A549 (cell line): ENCODE measurements at regions not wholly inside any gene's neighbourhood (a gene's known extent, or its start where the extent isn't known, plus 50 kb on each side); places are given as distances from the start of the nearest gene placed in this dataset.

Source experiments
- ATAC-seq, 2 experiments: fragments of 200-7000 bp in 1 of 2; fragments of >200 bp in 1 of 2; cut with Nextera tagmentation in 1 of 2; cut with Tn5 transposase in 1 of 2; 3 replicates each; pipeline versions ENCODE4 v1.8.0 to v1.9.1; 2018 to 2020; ENCODE audit warnings: mild to moderate bottlenecking in 1 of 2, moderate library complexity in 1 of 2
- CTCF ChIA-PET: fragments of 300-600 bp; sonication (Branson Sonifier 250); formaldehyde crosslinking; extraction: SDS; loops from one replicate; lab custom pipeline; 2021; ENCODE audit warnings: antibody characterized with exemption, inconsistent platforms; lab: Yijun Ruan, JAX
- POLR2A ChIA-PET: fragments of 350-600 bp; formaldehyde crosslinking; extraction: SDS; loops from one replicate; lab custom pipeline; 2021; ENCODE audit warnings: antibody characterized with exemption, inconsistent platforms; lab: Yijun Ruan, JAX
- DNase-seq, 2 experiments: peaks; one replicate each; pipeline versions ENCODE4 v3.0.0 to v3.0.0-alpha.2; 2011 to 2016; ENCODE audit warnings: low read depth in 1 of 2, low spot score in 1 of 2
- FAIRE-seq: peaks from 2 replicates; lab custom pipeline; 2011; peaks lifted over from hg19 to GRCh38; lab: Jason Lieb, UNC
- H3K27ac ChIP-seq, 2 experiments: fragments of >200 bp; sonication (Bioruptor Twin); formaldehyde crosslinking; 3 replicates each; pipeline ENCODE4 v1.5.1; 2016 to 2017
- H3K4me1 ChIP-seq: fragments of >200 bp; sonication (Bioruptor Twin); formaldehyde crosslinking; 3 replicates; pipeline ENCODE4 v1.6.1; 2016
- H3K4me2 ChIP-seq: fragments of >200 bp; sonication (Bioruptor Twin); formaldehyde crosslinking; 3 replicates; pipeline ENCODE4 v1.6.1; 2016
- H3K4me3 ChIP-seq: fragments of >200 bp; sonication (Bioruptor Twin); formaldehyde crosslinking; 3 replicates; pipeline ENCODE4 v1.5.1; 2016
- H3K9me3 ChIP-seq: fragments of >200 bp; sonication (Bioruptor Twin); formaldehyde crosslinking; 3 replicates; pipeline ENCODE4 v1.6.1; 2016
- CEBPB ChIP-seq, 2 experiments: fragments of >200 bp in 1 of 2; sonication (Bioruptor Twin) in 1 of 2; formaldehyde crosslinking in 1 of 2; IDR thresholded peaks; 2 replicates each; pipeline ENCODE4 v1.6.1; 2012 to 2016
- CHD4 ChIP-seq: fragments of 200-600 bp; sonication (generic); IDR thresholded peaks from 2 replicates; pipeline ENCODE4 v1.6.1; 2016; ENCODE audit warnings: antibody characterized with exemption, mild to moderate bottlenecking, borderline replicate concordance
- EHMT2 ChIP-seq: fragments of 200-600 bp; sonication (generic); IDR thresholded peaks from 2 replicates; pipeline ENCODE4 v1.6.1; 2016; ENCODE audit warnings: antibody characterized with exemption, low read depth, mild to moderate bottlenecking, moderate library complexity
- HDAC2 ChIP-seq: fragments of 200-600 bp; sonication (generic); IDR thresholded peaks from 2 replicates; pipeline ENCODE4 v1.6.1; 2016
- HEYL ChIP-seq: fragments of 250-450 bp; sonication (Bioruptor Pico); IDR thresholded peaks from 2 replicates; pipeline ENCODE4 v1.8.0; 2021; ENCODE audit warnings: mild to moderate bottlenecking, moderate library complexity
- MYC ChIP-seq: IDR thresholded peaks from 2 replicates; pipeline ENCODE4 v1.6.1; 2012; ENCODE audit warnings: mild to moderate bottlenecking, inconsistent platforms, low read length, improper control_type of control experiment, borderline replicate concordance
- NFE2L2 ChIP-seq: fragments of 150-350 bp; conservative IDR thresholded peaks from 2 replicates; pipeline ENCODE4 v1.6.1; 2014; ENCODE audit warnings: low read length
- NR3C1 ChIP-seq: fragments of >200 bp; sonication (Bioruptor Twin); formaldehyde crosslinking; IDR thresholded peaks from 3 replicates; pipeline ENCODE4 v1.6.1; 2017
- PHF8 ChIP-seq: fragments of 200-600 bp; sonication (generic); IDR thresholded peaks from 2 replicates; pipeline ENCODE4 v1.6.1; 2016; ENCODE audit warnings: low read depth, mild to moderate bottlenecking, antibody characterized with exemption, moderate library complexity, borderline replicate concordance
- RCOR1 ChIP-seq: fragments of 150-350 bp; IDR thresholded peaks from 2 replicates; pipeline ENCODE4 v1.6.1; 2014; ENCODE audit warnings: antibody characterized with exemption, low read length, low read depth
- SMC3 ChIP-seq: fragments of >200 bp; sonication (Bioruptor Twin); formaldehyde crosslinking; IDR thresholded peaks from 3 replicates; pipeline ENCODE4 v1.6.1; 2018; ENCODE audit warnings: inconsistent platforms
- SREBF2 ChIP-seq: fragments of 450-650 bp; IDR thresholded peaks from 2 replicates; pipeline ENCODE4 v1.6.1; 2014; ENCODE audit warnings: mild to moderate bottlenecking, moderate library complexity
- WGBS: methylation state at CpG from one replicate; pipeline ENCODE4 v1.1.6; 2017; ENCODE audit errors: missing lambda C conversion rate; 5-methylcytosine and 5-hydroxymethylcytosine counted together
- TF ChIP-seq, protein P1 (sequence below): IDR thresholded peaks from 2 replicates; pipeline ENCODE4 v1.6.1; 2012
- TF ChIP-seq, protein P2 (sequence below): IDR thresholded peaks from 2 replicates; pipeline ENCODE4 v1.6.1; 2012; ENCODE audit warnings: low read depth, borderline replicate concordance
- TF ChIP-seq, protein P3 (sequence below): fragments of 250-450 bp; sonication (Bioruptor Pico); IDR thresholded peaks from 2 replicates; pipeline ENCODE4 v1.5.0; 2021; ENCODE audit warnings: mild to moderate bottlenecking, moderate library complexity, borderline replicate concordance
- TF ChIP-seq, protein P4 (sequence below): fragments of 150-350 bp; IDR thresholded peaks from 2 replicates; pipeline ENCODE4 v1.6.1; 2014; ENCODE audit warnings: low read depth, mild to moderate bottlenecking, low read length

DNA sequence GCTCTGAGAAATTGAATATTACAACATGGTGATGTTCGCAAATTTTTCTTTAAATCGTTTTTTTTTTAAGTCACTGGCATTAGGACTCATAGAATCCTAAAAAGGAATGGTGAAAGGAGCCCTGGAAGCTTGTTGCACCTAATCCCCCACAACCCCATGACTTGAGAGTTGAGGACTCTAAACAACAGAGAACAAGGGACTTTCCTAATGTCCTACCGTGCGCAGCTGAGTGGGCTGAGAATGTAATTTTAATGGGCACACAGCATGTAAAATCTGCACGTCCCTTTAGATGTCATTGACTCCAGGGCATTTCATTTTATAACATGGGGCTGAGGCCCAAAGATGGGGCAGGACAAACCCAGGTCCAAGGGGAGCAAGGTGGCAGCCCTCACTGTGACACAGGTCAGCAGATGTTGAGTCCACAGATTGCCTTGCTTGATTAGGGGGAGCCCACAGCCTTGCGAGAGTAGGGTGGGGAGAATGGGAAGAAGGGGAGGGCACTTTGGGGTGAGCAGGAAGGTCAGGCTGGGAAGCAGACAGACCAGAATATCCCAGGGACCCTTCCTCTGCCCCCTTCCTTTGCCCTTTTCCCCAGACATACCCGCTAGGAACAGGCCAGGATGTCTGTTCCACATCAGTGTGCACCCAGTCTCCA, 208.4 kb upstream of the ZMIZ1 start:
- ChIA-PET CTCF (interaction anchor here (1.7 kb wide), 1 partner anchor 15 kb away, joined by 4 read pairs; no protein-coding TSS in a partner anchor), POLR2A (no interaction called here)
- no peak overlapping the region for H3K27ac ChIP-seq
- H3K4me3 ChIP-seq: no peak overlapping the region
- TF ChIP-seq CHD4 (no peak), NFE2L2 (no peak), RCOR1 (no peak), NR3C1 (no peak), SREBF2 (no peak)
- H3K4me2 ChIP-seq: no peak overlapping the region
- WGBS: 74% methylated on average over 7 of the region's 7 CpGs
- FAIRE-seq (no peak), DNase-seq (no peak), ATAC-seq (no peak)
- no peaks in the 10 kb centered on the region for H3K4me1 ChIP-seq
- H3K9me3 ChIP-seq: no peaks in the 10 kb centered on the region

DNA sequence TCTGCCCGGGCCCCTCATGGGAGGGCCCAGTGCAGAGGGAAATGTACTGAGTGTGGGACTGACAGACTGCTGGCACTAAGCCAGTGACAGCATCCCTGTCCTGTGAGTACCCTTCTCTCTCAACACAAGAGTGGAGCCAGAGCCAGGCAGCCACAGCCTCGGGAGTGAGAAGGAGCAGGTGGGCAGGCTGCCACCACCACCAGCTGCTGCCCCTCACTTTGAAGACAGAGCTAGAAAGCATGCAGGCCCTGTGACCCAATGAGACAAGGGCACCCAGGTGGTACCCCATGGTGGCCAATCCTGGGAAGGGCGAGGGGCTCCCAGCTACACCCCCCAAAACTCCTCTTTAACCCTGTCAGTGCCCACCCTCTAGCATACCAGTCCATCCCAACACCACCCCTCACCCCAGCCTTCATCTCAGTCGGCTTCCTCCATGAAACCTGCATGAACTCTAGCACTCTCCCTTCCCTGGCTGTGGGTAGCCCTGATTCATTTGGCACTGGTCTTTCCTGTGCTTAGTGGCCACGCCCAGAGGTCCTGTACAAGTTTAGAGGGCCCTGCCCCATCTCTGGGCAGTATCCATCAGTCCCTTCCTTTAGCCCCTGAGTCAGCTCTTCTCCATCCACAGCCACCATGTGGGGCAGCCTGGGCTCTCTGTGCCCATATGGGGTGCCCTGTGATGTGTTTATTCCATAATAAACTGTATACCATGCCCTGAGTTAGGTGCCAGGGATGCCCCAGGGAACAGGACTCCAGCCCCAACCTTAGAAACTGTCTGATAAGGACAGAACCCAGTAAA, 207.0 kb upstream of the ZMIZ1 start:
- WGBS: 52% methylated on average over 4 of the region's 5 CpGs

DNA sequence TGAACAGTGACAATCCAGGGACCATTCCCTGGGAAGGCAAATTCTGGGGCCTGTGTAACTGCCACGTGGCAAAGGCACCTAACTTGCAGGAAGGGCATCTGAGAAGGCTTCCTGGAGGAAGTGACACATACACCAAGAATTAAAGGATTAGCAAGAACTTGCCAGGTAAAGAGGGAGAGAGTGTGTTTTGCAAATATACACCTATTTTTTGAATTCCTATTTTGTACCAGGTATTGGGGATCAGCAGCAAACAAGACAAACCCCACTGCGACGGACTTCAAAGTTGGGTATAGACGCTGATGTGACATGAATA, 206.5 kb upstream of the ZMIZ1 start:
- no peak overlapping the region for H3K27ac ChIP-seq
- DNase-seq (no peak), FAIRE-seq (no peak), ATAC-seq (no peak)
- CTCF ChIA-PET: no interaction called here
- 63% methylated on average over 4 of the region's 4 CpGs for WGBS
- no peak overlapping the region for H3K4me2 ChIP-seq
- POLR2A ChIA-PET: no interaction called here
- H3K9me3 ChIP-seq: no peaks in the 10 kb centered on the region
- H3K4me3 ChIP-seq: no peak overlapping the region
- TF ChIP-seq, protein P1, sequence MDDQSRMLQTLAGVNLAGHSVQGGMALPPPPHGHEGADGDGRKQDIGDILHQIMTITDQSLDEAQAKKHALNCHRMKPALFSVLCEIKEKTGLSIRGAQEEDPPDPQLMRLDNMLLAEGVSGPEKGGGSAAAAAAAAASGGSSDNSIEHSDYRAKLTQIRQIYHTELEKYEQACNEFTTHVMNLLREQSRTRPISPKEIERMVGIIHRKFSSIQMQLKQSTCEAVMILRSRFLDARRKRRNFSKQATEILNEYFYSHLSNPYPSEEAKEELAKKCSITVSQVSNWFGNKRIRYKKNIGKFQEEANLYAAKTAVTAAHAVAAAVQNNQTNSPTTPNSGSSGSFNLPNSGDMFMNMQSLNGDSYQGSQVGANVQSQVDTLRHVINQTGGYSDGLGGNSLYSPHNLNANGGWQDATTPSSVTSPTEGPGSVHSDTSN: no peak
- TF ChIP-seq, protein P2, sequence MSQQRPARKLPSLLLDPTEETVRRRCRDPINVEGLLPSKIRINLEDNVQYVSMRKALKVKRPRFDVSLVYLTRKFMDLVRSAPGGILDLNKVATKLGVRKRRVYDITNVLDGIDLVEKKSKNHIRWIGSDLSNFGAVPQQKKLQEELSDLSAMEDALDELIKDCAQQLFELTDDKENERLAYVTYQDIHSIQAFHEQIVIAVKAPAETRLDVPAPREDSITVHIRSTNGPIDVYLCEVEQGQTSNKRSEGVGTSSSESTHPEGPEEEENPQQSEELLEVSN: no peak
- no peak for TF ChIP-seq EHMT2
- TF ChIP-seq NFE2L2: no peak
- no peak for TF ChIP-seq HDAC2
- TF ChIP-seq PHF8: no peak
- TF ChIP-seq SMC3: no peak
- TF ChIP-seq, protein P3, sequence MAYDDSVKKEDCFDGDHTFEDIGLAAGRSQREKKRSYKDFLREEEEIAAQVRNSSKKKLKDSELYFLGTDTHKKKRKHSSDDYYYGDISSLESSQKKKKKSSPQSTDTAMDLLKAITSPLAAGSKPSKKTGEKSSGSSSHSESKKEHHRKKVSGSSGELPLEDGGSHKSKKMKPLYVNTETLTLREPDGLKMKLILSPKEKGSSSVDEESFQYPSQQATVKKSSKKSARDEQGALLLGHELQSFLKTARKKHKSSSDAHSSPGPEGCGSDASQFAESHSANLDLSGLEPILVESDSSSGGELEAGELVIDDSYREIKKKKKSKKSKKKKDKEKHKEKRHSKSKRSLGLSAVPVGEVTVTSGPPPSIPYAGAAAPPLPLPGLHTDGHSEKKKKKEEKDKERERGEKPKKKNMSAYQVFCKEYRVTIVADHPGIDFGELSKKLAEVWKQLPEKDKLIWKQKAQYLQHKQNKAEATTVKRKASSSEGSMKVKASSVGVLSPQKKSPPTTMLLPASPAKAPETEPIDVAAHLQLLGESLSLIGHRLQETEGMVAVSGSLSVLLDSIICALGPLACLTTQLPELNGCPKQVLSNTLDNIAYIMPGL (CRISPR knock-in tag): no peak
- TF ChIP-seq MYC: no peak
- TF ChIP-seq, protein P4, sequence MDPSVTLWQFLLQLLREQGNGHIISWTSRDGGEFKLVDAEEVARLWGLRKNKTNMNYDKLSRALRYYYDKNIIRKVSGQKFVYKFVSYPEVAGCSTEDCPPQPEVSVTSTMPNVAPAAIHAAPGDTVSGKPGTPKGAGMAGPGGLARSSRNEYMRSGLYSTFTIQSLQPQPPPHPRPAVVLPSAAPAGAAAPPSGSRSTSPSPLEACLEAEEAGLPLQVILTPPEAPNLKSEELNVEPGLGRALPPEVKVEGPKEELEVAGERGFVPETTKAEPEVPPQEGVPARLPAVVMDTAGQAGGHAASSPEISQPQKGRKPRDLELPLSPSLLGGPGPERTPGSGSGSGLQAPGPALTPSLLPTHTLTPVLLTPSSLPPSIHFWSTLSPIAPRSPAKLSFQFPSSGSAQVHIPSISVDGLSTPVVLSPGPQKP: no peak
- TF ChIP-seq HEYL (CRISPR knock-in tag): no peak
- no peaks in the 10 kb centered on the region for H3K4me1 ChIP-seq

More for the DNA sequence above, 207.0 kb upstream of the ZMIZ1 start:
- Histone ChIP-seq H3K27ac (no peak overlapping the region), H3K4me3 (no peak overlapping the region), H3K9me3 (no peaks in the 10 kb centered on the region), H3K4me1 (no peaks in the 10 kb centered on the region), H3K4me2 (no peak overlapping the region)
- ChIA-PET POLR2A (no interaction called here), CTCF (interaction anchor here (0.6 kb wide), 1 partner anchor 113 kb away, joined by 3 read pairs; no protein-coding TSS in a partner anchor)
- ATAC-seq (no peak; a peak in 1 of 6 replicates), DNase-seq (no peak), FAIRE-seq (no peak)
- TF ChIP-seq CEBPB (IDR thresholded peaks at IDR 0.05): no peak
- no peak for TF ChIP-seq RCOR1
- no peak for TF ChIP-seq HDAC2
